RWPE2 (cell line): ENCODE measurements at regions not wholly inside any gene's neighbourhood (a gene's known extent, or its start where the extent isn't known, plus 50 kb on each side); places are given as distances from the start of the nearest gene placed in this dataset.

Experiments used
- ATAC-seq: fragments of 200-7000 bp; cut with Tn5 transposase; 3 replicates; pipeline ENCODE4 v1.9.1; 2021; ENCODE audit warnings: low read depth
- DNase-seq: peaks from one replicate; pipeline ENCODE4 v3.0.0-alpha.2; 2020; ENCODE audit warnings: low spot score
- H3K27ac ChIP-seq: fragments of 450-650 bp; 2 replicates; pipeline ENCODE4 v1.5.1; 2017; ENCODE audit warnings: mild to moderate bottlenecking; ENCODE audit not compliant: poor library complexity, severe bottlenecking
- H3K27me3 ChIP-seq: fragments of 250-450 bp; sonication (Bioruptor Pico); 2 replicates; pipeline ENCODE4 v1.5.1; 2021; ENCODE audit warnings: mild to moderate bottlenecking, moderate library complexity; ENCODE audit not compliant: insufficient read depth, poor library complexity, severe bottlenecking
- H3K36me3 ChIP-seq: fragments of 250-450 bp; sonication (Bioruptor Pico); 2 replicates; pipeline ENCODE4 v1.5.1; 2020; ENCODE audit warnings: low read depth, mild to moderate bottlenecking, moderate library complexity
- H3K4me1 ChIP-seq: fragments of 250-450 bp; sonication (Bioruptor Pico); 2 replicates; pipeline ENCODE4 v1.5.1; 2021; ENCODE audit warnings: mild to moderate bottlenecking, moderate library complexity; ENCODE audit not compliant: insufficient read depth, poor library complexity, severe bottlenecking
- H3K4me3 ChIP-seq: fragments of 250-450 bp; sonication (Bioruptor Pico); 2 replicates; pipeline ENCODE4 v1.5.1; 2021; ENCODE audit warnings: mild to moderate bottlenecking, moderate library complexity; ENCODE audit not compliant: severe bottlenecking
- H3K9me3 ChIP-seq: fragments of 250-450 bp; sonication (Bioruptor Pico); 2 replicates; pipeline ENCODE4 v1.5.1; 2021; ENCODE audit warnings: mild to moderate bottlenecking, moderate library complexity; ENCODE audit not compliant: severe bottlenecking
- CTCF ChIP-seq: fragments of 450-650 bp; IDR thresholded peaks from one replicate; pipeline ENCODE4 v1.5.1; 2017; ENCODE audit warnings: mild to moderate bottlenecking, moderate library complexity; ENCODE audit not compliant: poor library complexity, severe bottlenecking

DNA sequence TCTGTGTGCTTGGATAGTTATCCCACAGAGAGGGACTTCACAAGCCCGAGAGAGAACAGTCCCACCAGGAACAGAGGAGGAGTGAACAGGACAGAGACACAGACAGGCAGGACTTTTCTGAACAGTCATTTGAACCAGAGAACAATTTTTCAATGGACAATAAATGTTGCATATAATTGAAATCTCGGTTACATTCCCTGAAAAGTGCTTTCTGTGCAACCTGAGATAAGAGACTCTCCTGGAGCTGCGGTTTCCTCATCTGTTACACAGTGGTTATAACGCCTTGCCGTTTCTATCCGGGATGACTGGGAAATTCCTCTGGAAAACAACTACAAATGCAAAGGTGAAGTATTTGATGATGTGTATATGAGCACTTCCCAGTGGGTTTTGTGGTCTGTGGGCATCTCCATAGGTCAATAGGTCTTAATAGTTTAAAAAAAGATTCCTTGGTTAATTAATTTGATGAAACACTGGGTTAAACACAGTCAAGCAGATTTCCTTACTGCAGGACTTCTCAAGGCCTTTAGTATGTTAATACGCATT, 87.2 kb upstream of the HPCAL1 start:
- Histone ChIP-seq H3K27ac (no peak overlapping the region), H3K36me3 (no peaks in the 10 kb centered on the region), H3K27me3 (no peaks in the 10 kb centered on the region), H3K4me3 (no peak overlapping the region), H3K4me1 (peaks cover under 1% of the 10 kb centered on the region), H3K9me3 (no peaks in the 10 kb centered on the region)
- no peak for ATAC-seq
- no peak for TF ChIP-seq CTCF
- DNase-seq = no peak

GRCh38 chr2:10216677-10217488, 85.8 kb upstream of the HPCAL1 start:
- no peak overlapping the region for H3K27ac ChIP-seq
- no peaks in the 10 kb centered on the region for H3K36me3 ChIP-seq
- ATAC-seq (no peak), DNase-seq (no peak)
- peaks cover 6% of the 10 kb centered on the region for H3K4me1 ChIP-seq
- no peaks in the 10 kb centered on the region for H3K27me3 ChIP-seq
- H3K9me3 ChIP-seq = no peaks in the 10 kb centered on the region
- no peak overlapping the region for H3K4me3 ChIP-seq
- no peak for TF ChIP-seq CTCF

DNA sequence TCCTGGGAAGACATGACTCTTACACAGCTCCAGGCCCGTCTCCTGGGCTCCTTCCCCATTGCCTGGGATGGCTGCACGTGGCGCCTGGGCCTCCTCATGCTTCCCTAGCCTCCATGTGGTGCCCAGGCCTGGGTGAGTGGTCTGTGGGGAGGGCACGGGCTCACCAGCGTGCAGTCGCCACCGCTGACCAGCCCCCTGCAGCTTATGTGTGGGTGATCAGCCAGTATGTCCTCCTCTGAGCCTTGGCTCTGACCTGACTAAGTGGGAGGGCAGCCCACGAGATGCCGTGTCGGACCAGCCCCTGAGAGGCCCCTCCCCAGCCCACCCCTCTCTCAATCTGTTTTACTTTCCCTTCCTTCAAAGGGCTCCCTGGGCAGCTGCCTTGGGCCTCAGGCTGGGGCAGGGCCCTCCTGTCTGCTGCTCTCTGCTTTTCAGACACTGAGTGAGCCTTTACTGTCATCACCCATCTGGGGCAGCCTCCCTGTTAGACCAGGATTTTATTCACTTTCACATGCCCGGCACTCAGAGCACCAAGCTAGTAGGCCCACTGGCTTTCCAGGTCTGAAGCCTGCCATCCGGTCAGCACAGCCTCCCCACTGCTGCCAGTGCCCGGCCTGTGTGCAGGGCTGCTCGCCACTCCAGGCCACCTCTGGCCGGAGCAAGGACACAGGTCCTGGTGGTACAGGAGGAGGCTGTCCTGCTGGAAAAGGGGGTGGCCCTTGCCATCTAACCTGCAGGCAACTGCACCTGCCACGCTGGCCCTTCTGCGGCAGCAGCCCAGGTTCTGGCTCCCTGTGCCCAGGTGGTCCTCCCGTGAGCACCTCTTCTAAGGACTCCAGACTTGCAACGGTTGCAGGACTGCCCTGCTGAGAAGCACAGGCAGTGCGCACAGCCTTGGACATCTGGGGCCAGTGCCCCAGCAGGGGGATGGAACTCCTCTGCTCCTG, 84.9 kb upstream of the HPCAL1 start:
- peaks cover 6% of the 10 kb centered on the region for H3K4me1 ChIP-seq
- no peaks in the 10 kb centered on the region for H3K36me3 ChIP-seq
- ATAC-seq (no peak), DNase-seq (peak; percentile 37)
- H3K27ac ChIP-seq = no peak overlapping the region
- TF ChIP-seq CTCF = no peak
- no peaks in the 10 kb centered on the region for H3K9me3 ChIP-seq
- no peak overlapping the region for H3K4me3 ChIP-seq
- H3K27me3 ChIP-seq = no peaks in the 10 kb centered on the region

GRCh38 chr2:10220045-10220901, 82.4 kb upstream of the HPCAL1 start:
- Histone ChIP-seq H3K27ac (no peak overlapping the region), H3K9me3 (no peaks in the 10 kb centered on the region), H3K4me3 (no peak overlapping the region), H3K36me3 (no peaks in the 10 kb centered on the region), H3K4me1 (peaks cover 6% of the 10 kb centered on the region), H3K27me3 (no peaks in the 10 kb centered on the region)
- DNase-seq = no peak
- ATAC-seq = peak; percentile 43; the same call in 2 of the 3 replicates
- no peak for TF ChIP-seq CTCF
